Epithelial cell of prostate (primary cell): ENCODE measurements at regions not wholly inside any gene's neighbourhood (a gene's known extent, or its start where the extent isn't known, plus 50 kb on each side); places are given as distances from the start of the nearest gene placed in this dataset.

Experiments used
- DNase-seq: peaks from one replicate; pipeline ENCODE4 v3.0.0-alpha.2; 2011; ENCODE audit warnings: low read depth, low spot score
- H3K27ac ChIP-seq: fragments of 450-650 bp; 2 replicates; pipeline ENCODE4 v1.5.1; 2017; ENCODE audit warnings: mild to moderate bottlenecking

DNA sequence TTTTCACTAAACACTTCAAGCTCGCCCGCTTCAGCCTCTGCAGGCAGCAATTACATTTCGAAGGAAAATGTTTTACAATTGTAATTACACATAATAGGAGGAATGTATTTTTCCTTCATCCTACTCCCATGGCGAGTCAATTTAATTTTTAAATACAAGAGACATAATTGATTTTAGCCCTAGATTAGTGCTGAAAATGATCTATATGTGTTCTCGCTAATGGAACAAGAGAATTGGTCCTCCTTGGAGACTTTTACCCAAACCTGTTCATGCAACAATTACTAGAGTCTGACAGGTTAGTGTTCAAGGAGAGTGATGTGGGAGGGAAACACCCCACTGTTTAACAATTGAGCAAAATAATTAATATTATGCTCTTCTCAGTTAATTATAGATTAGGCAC lies 509.4 kb upstream of the SETBP1 start:
- H3K27ac ChIP-seq = no peak overlapping the region
- DNase-seq = no peak

DNA sequence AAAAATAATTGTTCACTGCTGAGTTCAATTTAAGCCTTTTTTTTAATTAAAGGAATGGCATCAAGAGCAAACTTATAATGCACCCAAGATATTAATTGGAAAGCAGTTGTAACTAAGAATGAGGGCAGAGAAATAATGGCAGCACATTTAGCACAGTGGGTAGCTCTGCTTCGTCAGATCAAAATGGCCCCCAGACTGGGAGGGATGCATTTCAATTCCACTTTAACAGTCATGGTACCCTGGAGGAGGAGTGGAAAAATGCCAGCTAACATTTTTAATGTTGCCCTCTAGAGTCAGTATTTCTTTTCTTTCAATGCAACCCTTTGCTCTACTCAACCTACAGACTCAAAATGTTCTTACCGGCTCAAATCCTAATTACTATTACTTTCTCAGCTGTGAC lies 504.8 kb upstream of the SETBP1 start:
- DNase-seq = no peak
- H3K27ac ChIP-seq = no peak overlapping the region

DNA sequence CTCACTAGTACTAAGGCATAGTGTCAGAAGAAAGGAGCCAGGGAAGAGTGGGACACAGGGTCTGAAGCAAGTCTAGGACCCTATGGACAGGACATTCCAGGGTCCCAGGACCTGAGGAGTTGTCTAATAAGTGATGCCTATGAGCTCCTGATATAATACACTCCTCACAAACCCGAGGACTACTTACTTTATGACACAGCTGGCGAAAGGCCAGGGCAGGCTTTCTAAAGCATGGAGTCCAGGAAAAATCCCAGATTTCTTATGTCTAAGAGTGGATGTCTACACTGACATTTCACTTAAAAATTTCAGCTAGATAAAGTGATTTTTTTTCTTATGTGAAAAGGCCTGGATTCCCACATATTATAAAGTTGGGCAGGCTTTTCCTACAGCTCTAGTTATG lies 502.2 kb upstream of the SETBP1 start:
- DNase-seq = no peak

DNA sequence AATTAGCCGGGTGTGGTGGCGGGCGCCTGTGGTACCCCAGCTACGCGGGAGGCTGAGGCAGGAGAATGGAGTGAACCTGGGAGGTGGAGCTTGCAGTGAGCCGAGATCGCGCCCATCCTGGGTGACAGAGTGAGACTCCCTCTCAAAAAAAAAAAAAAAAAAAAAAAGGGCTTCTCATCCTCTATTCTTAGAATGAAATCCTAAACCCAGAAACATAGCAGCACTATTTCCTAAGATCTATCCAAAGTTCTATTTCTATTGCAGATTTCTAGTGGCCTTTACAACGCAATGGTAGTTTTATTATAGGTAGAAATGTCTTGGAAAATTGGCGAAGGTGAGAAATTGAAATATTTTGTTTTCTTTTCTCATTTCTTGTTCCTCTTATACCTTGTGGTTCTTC lies 501.0 kb upstream of the SETBP1 start:
- H3K27ac ChIP-seq = no peak overlapping the region
- no peak for DNase-seq

More for the DNA sequence above, 502.2 kb upstream of the SETBP1 start:
- H3K27ac ChIP-seq = no peak overlapping the region

DNA sequence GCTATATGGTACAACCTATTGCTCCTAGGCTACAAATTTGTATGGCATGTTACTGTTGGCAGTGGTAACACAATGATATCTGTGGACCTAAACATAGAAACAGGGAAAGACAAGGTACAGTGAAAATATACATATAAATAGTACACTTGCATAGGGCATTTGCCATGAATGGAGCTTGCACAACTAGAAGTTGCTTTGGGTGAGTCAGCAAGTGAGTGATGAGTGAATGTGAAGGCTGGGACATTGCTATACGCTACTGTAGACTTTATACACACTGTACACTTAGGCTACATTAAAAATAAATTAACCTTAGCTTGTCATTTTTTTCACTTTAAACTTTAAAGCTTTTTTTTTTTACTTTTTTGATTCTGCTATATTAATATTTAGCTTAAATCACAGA lies 500.0 kb upstream of the SETBP1 start:
- H3K27ac ChIP-seq = no peak overlapping the region
- DNase-seq = peak; percentile 49

DNA sequence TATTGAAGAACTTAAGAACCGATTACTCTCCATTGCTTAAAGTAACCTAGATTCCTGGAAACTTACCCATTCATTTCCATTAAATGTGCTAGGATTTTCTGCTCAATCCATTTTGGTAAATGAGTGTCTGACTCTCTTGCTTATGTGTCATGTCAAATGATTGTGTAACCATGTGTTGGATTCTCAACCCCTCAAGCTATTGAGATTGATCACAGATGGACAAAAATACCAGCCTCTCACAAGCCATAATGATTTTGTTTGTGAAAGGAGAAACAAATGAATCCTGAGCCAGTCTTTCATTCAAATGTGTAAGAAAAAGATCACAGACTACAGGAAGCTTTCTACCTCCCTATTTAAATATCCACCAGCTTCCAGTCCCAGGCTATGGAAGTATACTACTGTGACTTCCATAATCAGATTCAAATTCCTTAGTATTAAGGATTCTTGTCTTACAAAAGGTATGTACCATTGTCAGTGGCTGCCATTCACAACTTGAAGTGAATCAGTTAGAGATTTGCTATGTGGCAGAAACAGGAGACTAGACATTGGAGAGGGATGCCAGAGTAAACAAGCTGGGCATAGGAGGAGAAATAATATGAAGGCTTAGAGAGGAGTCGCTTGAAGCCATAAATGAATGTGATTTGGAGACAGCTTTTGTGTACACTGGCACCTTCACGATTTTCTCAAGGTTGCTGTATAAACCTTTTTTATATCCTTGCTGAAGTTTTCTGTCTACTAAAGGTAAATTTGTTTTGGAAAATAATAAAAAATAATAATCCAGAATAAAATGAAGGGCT lies 498.5 kb upstream of the SETBP1 start:
- no peak for DNase-seq
- H3K27ac ChIP-seq = no peak overlapping the region

DNA sequence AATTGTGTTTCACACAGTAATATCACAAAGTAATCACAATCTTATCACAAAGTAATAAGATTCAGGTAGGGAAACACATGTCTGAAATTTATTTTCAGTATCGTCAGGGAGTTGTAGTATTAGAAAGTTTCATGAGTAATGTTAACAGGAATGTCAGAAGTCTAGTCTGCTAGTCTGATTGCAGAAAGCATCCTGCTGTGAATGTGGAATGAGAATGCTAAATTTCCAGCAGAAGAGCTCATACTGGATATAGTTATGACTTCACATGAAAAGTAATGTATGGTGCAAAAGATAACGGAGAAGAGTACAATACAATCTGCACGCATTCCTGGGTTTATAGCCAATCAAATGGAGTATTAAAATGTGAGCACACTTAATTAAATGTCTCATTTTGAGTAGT lies 494.7 kb upstream of the SETBP1 start:
- no peak for DNase-seq
- H3K27ac ChIP-seq = no peak overlapping the region

DNA sequence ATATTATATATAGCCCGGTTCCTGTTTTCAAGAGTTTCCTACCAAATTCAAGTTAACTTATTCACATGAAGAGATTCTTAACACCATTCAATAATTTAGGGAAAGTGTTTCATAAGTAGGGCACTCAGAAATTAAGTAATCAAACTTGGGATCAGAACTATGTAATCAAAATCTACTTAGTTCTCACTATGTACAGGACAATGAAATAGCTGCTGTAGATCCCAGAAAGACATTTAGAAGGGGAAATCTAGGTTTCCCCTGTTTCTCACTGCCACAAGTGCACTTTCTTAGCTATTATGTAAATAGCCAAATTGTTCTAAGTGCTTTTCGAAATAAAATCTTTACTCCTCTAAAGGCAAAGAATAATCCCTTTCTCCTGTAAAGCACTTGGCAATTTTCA lies 493.6 kb upstream of the SETBP1 start:
- DNase-seq = no peak

DNA sequence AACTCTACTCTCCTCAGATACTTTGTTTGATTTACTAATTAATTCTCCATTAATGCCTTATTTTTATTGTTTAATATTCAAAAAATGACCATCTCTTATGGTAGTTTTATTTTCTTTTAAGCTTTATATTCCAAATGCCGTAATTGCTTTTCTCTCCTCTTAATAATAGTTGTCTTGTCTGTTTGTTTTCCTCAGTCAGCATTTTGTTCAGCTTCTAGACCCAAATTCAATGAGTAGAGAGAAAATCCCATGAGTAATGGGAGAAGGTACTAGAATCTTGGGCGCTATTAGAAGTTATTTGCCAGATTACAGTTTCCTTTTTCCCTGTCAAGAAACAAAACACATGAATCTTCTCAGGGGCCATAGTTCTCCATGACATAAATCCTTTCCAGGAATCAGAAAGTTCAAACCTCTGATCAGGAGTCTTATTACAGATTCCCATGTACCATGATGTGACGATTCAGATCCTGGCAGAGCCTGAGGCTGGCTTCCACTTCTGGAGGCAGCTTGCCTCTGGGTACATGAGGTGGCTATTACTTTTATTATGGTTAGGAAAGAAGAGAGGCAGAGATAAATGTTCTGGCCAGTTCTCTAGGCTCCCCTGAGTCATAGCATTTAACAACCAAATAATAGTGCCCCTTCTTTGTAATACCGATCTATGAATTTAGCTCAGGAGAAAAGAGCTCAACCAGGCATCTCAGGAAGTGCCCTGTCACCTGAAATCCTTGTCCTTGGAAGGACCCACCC lies 485.1 kb upstream of the SETBP1 start:
- DNase-seq = no peak
- H3K27ac ChIP-seq = no peak overlapping the region

More for the DNA sequence above, 493.6 kb upstream of the SETBP1 start:
- no peak overlapping the region for H3K27ac ChIP-seq

DNA sequence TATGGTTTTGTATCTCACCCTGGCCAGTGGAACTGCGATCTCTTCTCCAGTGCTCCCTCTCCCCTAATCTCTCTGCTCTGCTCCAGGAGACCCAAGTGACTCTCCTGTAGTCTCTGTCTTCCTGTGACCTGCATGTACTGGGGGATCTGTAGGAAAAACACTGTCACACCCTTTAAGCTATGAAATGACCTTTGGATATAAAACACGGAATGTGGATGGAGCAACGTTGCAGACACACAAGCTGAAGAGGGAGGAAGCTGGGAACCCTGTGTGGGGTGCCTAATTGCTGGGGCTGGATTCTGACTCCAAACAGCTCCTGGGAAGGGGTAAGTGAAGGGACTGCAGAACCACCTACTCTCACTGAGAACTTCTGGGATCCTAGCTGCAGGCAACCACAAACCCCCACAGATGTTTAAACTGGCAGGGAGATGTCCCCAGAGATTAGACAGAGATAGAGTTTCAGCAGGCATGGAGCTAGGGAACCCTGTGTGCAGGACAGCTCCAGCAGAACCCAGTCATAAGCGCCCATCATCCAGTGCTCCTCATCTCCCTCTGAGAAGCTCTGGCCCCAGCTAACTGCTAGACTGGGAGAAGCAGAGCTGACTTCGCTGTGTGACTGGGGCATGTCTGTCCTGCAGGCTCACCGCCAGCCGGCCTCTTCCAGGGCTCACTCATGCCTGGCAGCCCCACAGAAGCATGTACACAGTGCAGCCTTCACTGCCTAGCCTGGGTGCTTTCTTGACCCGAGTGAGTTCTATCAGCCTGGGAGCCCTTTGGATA lies 482.7 kb upstream of the SETBP1 start:
- H3K27ac ChIP-seq = no peak overlapping the region
- no peak for DNase-seq

DNA sequence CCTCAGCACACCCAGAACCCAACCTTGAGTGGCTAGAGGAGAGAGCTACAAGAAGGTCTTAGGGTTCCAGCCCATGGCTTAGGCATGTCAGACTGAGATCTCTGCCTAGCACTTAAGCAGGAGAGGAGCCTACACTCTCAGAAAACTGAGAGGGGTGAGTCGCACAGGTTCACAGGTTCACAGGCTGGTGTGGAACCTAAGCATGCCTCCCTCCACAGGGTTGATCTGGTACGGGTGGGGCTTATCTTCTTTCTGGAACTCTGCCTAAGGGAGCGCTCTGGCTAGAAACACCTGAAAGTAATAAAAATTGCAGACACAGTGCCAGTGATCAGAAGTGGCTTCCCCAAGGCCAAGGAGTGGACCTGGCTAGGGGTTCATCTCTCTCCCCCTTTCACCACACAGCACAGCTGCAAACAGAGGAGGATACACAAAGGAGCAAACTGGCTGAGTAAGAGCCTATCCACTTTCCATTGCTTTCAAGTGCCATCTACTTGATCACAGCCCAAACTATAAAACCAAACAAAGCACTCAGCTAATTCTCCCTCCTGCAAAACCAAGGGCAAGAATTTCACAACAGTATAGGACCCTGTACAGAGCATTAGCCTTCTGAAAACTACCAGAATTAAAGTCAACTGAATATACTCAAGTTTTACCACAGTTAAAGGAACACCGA lies 481.9 kb upstream of the SETBP1 start:
- H3K27ac ChIP-seq = no peak overlapping the region
- DNase-seq = no peak

DNA sequence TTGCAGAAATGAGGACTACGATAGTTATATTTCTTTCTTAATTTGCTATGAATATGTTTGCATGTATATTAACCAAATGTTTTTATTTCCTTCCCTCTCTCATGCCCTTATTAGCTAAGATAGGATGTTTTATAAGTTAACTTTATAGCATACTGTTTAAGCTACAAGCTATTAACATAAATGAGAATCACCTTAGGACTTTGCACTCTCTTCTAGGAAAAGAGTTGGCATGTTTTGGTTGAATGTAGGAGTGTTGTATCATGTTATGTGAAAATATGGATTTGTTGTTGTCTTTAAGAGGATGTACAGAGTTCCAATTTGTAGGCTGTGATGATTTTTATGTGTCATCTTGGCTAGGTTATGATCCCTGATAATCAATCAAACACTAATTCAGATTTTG lies 467.4 kb upstream of the SETBP1 start:
- H3K27ac ChIP-seq = no peak overlapping the region

DNA sequence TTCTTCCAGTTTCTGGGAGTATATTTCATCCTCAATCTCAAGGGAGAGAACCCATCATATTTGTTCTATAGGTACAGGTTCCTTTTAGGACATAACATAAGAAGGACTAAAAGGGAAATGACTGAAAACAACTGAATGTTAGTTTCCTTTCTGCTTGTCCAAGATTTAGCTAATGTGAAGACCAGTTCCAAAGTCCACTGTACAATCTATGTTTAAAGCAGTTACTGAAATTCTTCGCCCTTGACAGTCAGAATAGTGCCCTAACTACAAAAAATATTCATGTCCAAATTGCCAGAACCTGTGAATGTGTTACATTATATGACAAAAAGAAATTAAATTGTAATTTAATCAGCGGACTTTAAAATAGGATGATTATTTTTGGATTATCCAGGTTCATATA lies 466.3 kb upstream of the SETBP1 start:
- no peak for DNase-seq
- H3K27ac ChIP-seq = no peak overlapping the region

More for the DNA sequence above, 467.4 kb upstream of the SETBP1 start:
- no peak for DNase-seq

DNA sequence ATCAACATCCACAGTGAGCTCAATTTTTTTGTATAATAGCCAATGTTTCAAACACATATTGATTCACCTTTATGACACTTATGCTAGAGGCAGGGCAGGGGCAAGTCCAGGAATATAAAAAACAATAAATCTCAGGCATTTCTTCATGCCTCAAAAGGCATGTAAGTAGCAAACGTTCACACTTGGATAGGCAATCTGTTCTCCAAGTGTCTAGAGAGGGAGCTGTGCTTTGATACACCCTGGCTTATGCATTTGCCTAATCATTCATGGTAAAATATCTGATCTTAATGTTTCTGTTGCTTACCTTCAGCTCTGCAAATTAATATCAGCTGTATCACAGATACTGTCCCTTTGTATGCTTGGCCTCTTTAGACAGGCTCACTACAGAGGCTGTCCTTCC lies 464.5 kb upstream of the SETBP1 start:
- no peak for DNase-seq
- no peak overlapping the region for H3K27ac ChIP-seq

DNA sequence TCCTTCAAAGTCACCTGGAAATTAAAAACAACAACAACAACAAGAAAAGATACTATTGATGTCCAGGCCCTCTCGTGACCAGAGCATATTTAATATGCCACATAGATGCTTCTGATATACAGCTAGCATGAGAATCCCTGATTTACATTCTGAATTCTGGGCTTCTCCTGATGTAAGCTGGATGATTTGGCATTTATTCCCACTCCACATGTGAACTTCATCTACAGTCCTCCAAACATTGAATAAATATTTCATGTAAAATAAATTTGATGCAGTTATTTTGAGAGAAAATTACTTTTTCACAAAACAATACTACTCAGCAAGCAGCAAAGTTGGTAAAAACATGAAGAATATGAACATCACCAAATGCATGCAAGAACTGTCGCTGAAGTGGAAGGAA lies 453.2 kb upstream of the SETBP1 start:
- no peak overlapping the region for H3K27ac ChIP-seq
- DNase-seq = no peak

DNA sequence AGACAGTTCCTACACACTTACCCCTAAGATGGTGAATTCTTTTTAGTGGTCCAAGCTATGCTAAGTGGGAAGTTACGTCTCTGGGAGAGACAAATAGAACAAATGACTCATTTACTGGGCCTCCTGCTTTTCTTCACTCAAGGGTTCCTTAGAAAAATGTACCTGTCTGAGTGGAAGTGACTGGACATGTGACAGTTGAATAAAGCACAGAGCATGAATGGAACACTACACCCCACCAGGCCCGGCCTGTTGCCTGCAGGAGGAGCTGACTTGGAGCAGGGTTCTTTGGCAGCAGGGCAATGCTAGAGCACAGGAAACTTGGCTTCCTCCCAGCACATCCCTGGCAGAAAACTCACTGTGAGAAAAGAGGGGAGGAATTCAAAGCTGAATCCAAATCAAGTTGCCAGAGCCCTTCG lies 451.0 kb upstream of the SETBP1 start:
- no peak overlapping the region for H3K27ac ChIP-seq
- DNase-seq = no peak

DNA sequence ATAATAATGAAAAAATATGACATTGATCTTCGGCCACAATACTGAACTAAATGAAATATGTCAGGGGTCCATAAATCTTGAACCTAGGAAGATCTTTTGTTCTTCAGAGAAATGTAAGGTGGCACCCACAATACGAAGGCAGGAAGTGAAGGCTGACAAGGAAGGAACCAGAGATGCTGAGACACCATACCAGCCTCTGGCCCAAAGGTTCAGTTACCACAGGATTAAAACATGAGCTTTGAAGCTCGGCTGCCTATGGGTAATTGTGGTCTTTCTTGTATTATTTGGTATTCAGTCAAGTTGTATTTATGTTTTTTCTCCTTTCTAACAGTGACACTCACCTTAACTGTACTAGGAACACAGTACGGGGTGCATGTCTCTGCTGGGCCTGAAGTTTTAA lies 448.8 kb upstream of the SETBP1 start:
- no peak for DNase-seq
- no peak overlapping the region for H3K27ac ChIP-seq

DNA sequence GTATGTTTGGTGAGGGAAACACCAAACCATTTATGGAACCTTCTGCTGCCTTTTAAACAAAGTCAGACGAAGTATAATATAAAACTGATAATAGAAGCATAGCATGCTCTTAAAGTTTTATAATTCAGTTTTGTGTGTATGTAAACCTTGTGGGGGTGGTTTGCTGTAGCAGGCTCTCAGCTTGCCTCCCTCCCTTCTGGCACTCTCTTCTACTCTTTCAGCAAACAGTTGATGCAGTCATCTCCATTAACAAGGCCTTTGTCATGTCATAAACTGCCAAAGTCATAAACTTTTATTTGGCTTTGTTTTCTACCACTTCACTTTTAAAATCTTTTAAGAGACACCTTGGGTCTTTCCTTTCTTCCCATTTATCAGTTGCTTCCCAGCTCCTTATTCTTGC lies 448.2 kb upstream of the SETBP1 start:
- DNase-seq = no peak
- H3K27ac ChIP-seq = no peak overlapping the region

DNA sequence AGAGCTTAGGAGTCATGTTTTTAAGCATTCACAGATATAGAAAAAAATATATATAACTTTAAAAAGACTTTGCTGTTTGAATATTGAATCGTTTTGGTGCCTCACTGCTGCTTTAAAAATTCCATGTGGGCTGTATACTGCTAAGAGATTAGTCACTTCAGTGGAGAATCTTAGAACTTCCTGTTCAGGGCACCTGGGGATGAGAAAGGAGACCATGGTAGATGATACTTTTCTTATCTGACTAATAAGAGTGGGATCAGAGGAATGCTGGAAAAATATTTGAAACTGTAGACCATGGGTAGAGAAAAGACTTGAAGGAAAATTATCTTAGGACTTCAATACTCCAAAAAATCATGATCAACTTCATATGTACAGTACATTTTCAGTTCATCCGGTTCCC lies 442.2 kb upstream of the SETBP1 start:
- DNase-seq = no peak

DNA sequence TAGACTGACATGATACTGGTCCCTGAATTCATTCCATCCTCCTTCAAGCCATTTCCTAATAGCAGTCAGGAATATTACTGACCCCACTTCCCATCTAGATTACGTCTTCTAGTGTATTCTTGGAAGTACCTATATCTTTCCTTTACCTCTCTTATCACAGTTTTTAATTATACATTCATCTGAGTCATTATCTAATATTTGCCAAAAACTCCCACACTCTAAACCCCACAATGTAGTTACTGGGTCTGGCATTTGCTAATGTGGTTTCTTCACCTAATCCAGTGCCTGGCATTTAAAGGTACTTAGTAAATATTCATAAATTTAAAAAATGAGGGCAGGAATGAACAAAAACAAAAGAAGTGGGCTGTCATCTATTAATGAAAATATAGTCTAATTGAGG lies 441.8 kb upstream of the SETBP1 start:
- DNase-seq = no peak
- H3K27ac ChIP-seq = no peak overlapping the region

More for the DNA sequence above, 442.2 kb upstream of the SETBP1 start:
- no peak overlapping the region for H3K27ac ChIP-seq
